ENCODE measurements at regions not wholly inside any gene's neighbourhood (a gene's known extent, or its start where the extent isn't known, plus 50 kb on each side); places are given as distances from the start of the nearest gene placed in this dataset.

DNA sequence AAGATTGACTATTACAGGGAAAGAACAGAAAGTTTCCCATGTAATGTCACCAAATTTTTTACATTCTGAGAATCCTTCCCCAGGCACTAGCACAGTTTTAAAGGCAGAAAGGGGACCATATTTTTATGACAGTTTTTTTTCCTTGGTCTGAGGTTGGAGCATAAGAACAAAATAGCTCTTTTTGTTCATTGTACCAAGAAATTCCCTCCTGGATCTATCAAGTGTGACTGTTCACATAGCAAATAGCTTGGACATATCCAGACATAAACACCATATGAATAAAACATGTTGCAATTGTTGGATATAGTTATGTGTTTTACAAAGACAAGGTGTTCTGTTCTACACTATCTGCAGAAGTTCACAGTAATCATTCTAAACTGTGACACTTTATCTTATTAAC, 182.4 kb upstream of the ADGRL2 start:
- TF ChIP-seq, protein P1, sequence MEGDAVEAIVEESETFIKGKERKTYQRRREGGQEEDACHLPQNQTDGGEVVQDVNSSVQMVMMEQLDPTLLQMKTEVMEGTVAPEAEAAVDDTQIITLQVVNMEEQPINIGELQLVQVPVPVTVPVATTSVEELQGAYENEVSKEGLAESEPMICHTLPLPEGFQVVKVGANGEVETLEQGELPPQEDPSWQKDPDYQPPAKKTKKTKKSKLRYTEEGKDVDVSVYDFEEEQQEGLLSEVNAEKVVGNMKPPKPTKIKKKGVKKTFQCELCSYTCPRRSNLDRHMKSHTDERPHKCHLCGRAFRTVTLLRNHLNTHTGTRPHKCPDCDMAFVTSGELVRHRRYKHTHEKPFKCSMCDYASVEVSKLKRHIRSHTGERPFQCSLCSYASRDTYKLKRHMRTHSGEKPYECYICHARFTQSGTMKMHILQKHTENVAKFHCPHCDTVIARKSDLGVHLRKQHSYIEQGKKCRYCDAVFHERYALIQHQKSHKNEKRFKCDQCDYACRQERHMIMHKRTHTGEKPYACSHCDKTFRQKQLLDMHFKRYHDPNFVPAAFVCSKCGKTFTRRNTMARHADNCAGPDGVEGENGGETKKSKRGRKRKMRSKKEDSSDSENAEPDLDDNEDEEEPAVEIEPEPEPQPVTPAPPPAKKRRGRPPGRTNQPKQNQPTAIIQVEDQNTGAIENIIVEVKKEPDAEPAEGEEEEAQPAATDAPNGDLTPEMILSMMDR (IDR thresholded peaks at IDR 0.05), result no peak
- no peak for TF ChIP-seq ZFX (IDR thresholded peaks at IDR 0.05; ENCODE audit: borderline replicate concordance)
- no peak overlapping the region for H3K27ac ChIP-seq

DNA sequence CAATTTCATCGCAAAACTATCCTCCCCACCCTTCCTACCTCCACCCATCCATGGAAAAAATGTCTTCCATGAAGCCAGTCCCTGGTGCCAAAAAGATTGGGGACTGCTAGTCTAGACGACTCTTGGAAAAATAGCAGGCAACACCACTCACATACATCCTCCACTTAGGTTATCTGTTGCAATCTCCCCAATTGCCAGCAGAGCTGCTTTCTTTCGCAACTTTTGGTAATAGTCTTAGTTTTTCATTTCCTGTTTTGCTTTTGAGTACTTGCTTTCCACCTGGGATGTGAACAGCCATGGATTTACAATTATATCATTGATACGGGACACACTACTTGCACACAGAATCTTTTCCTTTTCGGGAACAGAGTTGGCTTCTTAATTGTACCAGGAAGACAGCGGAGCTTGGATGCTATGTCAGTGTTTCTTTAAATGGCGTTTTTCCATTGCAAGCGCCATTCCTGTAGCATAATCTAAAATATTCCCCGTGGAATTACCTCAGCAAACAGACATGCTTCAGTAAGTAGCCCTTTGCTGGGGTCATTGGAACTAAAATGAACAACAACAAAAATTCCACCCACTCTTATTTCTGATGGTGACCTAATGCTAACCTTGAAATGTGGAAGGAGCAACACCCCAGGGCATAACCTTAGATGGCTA, 183.3 kb upstream of the ADGRL2 start:
- TF ChIP-seq ZFX (IDR thresholded peaks at IDR 0.05; ENCODE audit: borderline replicate concordance), result no peak
- TF ChIP-seq, protein P1 (IDR thresholded peaks at IDR 0.05), result no peak
- H3K27ac ChIP-seq, result no peak overlapping the region

DNA sequence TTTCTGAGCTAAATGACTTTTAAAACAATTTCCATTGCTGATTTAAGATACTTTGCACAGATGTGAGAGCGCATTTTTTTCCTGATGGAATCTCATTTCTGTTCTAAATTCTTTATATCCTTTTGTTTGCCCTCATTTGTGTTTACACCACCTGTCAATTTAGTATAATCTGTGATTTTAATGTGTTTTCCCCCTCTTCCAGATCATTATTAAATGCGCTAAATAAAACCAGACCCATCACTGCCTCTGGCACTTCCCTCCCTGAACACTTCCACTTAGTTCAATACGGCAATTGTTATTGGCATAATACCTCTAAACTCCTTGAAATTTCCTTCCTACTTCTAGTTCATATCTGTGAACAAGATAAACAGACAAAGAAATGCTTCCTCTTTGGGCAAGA, 186.9 kb upstream of the ADGRL2 start:
- H3K27ac ChIP-seq, result no peak overlapping the region
- no peak for TF ChIP-seq ZFX (IDR thresholded peaks at IDR 0.05; ENCODE audit: borderline replicate concordance)
- TF ChIP-seq, protein P1 (IDR thresholded peaks at IDR 0.05), result no peak

DNA sequence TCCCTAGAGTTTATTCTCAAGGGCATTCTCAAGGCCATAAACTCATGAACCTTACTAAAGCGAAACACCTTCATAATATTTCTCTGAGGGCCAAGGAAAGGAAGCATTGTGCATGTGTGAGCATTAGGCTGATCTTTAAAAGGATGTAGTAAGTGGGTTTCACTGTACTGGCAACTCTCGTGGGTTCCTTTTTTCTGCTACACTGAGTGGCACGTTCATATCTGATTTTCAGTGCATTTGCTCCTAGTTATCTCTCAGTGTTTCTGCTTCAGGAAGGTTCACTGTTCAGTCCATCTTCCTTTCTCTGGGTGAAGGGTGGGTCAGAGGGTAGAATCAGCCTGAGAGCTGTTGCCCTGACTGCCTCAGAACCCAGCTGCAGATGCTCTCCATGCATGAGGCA, 192.8 kb upstream of the ADGRL2 start:
- H3K27ac ChIP-seq, result no peak overlapping the region

DNA sequence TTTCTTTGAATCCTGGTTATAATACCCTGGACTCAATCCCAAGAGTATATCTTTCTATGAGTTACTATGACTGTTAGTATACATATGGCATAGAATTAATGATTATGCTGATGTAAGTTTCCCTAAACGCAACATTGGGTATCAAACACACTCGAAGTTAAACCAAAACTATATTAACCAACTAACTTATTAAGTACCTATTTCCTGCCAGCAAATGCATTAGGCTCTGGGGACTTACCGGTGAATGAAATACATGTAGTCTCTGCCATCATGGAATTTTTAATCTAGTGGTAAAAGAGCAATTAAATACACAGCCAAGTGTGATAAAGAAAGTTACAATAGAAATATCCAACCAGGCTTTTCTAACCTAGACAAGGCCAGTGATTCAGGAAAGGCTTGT, 193.6 kb upstream of the ADGRL2 start:
- no peak for TF ChIP-seq ZFX (IDR thresholded peaks at IDR 0.05; ENCODE audit: borderline replicate concordance)
- TF ChIP-seq, protein P1 (IDR thresholded peaks at IDR 0.05), result no peak

More for the DNA sequence above, 192.8 kb upstream of the ADGRL2 start:
- TF ChIP-seq, protein P1 (IDR thresholded peaks at IDR 0.05), result no peak
- TF ChIP-seq ZFX (IDR thresholded peaks at IDR 0.05; ENCODE audit: borderline replicate concordance), result no peak

DNA sequence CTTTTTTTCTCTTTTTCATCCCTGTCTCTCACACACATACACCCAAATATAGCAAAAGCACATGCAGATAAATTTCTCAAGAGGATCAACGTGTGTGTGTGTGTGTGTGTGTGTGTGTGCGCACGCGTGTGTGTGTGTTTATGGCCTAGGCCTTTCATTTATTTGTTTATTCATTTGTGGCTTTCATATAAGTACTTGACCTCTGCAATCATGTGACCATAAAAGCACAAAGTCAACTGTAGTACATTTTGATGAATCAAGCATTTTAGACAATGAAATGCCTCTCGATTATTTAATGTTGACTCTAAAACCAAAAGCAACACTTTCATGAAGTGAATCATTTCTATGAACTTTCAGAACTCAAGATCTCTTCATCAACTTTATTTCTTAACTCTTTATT, 194.1 kb upstream of the ADGRL2 start:
- no peak for TF ChIP-seq ZFX (IDR thresholded peaks at IDR 0.05; ENCODE audit: borderline replicate concordance)
- no peak overlapping the region for H3K27ac ChIP-seq

More for the DNA sequence above, 193.6 kb upstream of the ADGRL2 start:
- no peak overlapping the region for H3K27ac ChIP-seq

DNA sequence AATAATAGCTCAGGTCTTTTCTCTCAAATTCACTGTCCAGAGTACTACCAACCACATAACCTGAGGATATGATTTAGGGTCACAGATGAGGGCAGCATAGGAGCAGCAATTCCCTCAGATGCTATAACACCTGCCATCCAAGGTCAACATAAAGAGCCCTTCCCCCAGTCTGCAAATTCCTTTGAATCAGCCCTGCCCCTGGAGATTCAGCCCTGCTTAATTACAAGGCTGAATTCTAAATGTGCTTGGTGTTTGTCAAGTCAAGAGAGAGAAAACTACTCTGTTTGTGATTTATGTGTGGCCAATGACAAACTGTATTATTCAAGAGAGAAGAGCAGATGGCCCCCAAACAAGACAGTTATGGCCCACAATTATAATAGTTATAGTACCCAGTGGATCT, 195.7 kb upstream of the ADGRL2 start:
- TF ChIP-seq ZFX (IDR thresholded peaks at IDR 0.05; ENCODE audit: borderline replicate concordance), result no peak
- TF ChIP-seq, protein P1 (IDR thresholded peaks at IDR 0.05), result no peak
- H3K27ac ChIP-seq, result no peak overlapping the region
